ENCODE measurements at regions not wholly inside any gene's neighbourhood (a gene's known extent, or its start where the extent isn't known, plus 50 kb on each side); places are given as distances from the start of the nearest gene placed in this dataset.

DNA sequence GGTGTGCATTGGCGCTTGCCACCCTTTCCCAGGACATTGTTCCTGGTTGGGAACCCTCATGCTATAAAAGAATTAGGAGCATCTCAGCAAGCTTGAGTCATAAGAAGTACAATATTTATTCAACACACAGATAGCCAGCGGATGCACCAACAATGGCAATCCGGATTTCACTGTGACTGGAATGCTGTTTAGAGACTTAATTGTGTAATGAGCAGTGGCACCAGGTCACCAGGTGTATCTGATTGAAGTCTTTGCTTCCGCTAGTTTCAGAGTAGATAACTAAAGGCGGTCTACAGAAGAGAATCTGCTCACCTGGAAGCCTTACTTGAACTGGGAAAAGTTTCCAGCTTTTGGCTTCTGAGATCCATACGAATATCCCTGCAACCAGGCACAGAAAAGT lies 772.3 kb upstream of the GHITM start:
- no peak overlapping the region for H3K27ac ChIP-seq (ENCODE audit: low read depth in 1 of 2, low read length in 2 of 2)

GRCh38 chr10:83371696-83372490 lies 767.4 kb upstream of the GHITM start:
- Mint-ChIP-seq H3K36me3 (no peaks in the 10 kb centered on the region), H3K27ac (no peak overlapping the region), H3K9me3 (peaks cover 0 to 1% (median 0%) of the 10 kb centered on the region in 7 donors), H3K27me3 (ENCODE audit: low read depth in 3 of 3) (no peaks in the 10 kb centered on the region), H3K4me3 (no peak overlapping the region), H3K4me1 (no peaks in the 10 kb centered on the region)
- no peaks in the 10 kb centered on the region for H3K4me1 ChIP-seq (ENCODE audit: control insufficient read depth in 1 of 2, insufficient read depth in 2 of 2, low read length in 2 of 2)
- no peak overlapping the region for H2AFZ ChIP-seq (ENCODE audit: insufficient read depth, low read depth, low read length, poor library complexity, severe bottlenecking)
- no peaks in the 10 kb centered on the region for H4K20me1 ChIP-seq (ENCODE audit: insufficient read depth, low read length)
- no peaks in the 10 kb centered on the region for H3K36me3 ChIP-seq (replicated peaks in 1 of 2; ENCODE audit: control insufficient read depth in 1 of 2, insufficient read depth in 2 of 2, low read length in 2 of 2)
- no peak for TF ChIP-seq CTCF (IDR thresholded peaks at IDR 0.05)
- H3K27me3 ChIP-seq (ENCODE audit: control insufficient read depth in 2 of 2, insufficient read depth in 2 of 2, low read length in 2 of 2), result no peaks in the 10 kb centered on the region
- H3K4me3 ChIP-seq (replicated peaks in 1 of 3; ENCODE audit: low read depth in 2 of 3, low read length in 3 of 3), result no peak overlapping the region
- no peak for DNase-seq
- intact Hi-C loops (cut with micrococcal nuclease), result no loop called here
- H3K9me3 ChIP-seq (replicated peaks in 1 of 2; ENCODE audit: control insufficient read depth in 1 of 2, insufficient read depth in 1 of 2, low read length in 2 of 2), result no peaks in the 10 kb centered on the region
- 86% methylated on average over 1 of the region's 4 CpGs for WGBS (ENCODE audit: insufficient coverage)
- no peak overlapping the region for H3K9ac ChIP-seq (ENCODE audit: insufficient read depth, low read length, poor library complexity, severe bottlenecking)
- H3K79me2 ChIP-seq (ENCODE audit: insufficient read depth, low read length), result no peaks in the 10 kb centered on the region
- no peak overlapping the region for H3K4me2 ChIP-seq (replicated peaks; ENCODE audit: extremely low read depth, low read length, poor library complexity, severe bottlenecking)
- H3K27ac ChIP-seq (ENCODE audit: low read depth in 1 of 2, low read length in 2 of 2), result no peak overlapping the region

More for the DNA sequence above, 772.3 kb upstream of the GHITM start:
- no peaks in the 10 kb centered on the region for H3K36me3 ChIP-seq (replicated peaks in 1 of 2; ENCODE audit: control insufficient read depth in 1 of 2, insufficient read depth in 2 of 2, low read length in 2 of 2)
- no peak overlapping the region for H3K4me3 ChIP-seq (replicated peaks in 1 of 3; ENCODE audit: low read depth in 2 of 3, low read length in 3 of 3)
- Mint-ChIP-seq H3K27me3 (ENCODE audit: low read depth in 3 of 3) (no peaks in the 10 kb centered on the region), H3K27ac (no peak overlapping the region), H3K4me1 (no peaks in the 10 kb centered on the region), H3K4me3 (no peak overlapping the region), H3K36me3 (no peaks in the 10 kb centered on the region), H3K9me3 (peaks cover 0 to 7% (median 2%) of the 10 kb centered on the region in 7 donors)
- TF ChIP-seq CTCF (IDR thresholded peaks at IDR 0.05), result no peak
- intact Hi-C loops (cut with micrococcal nuclease), result no loop called here
- WGBS (ENCODE audit: insufficient coverage), result 88% methylated on average over 4 of the region's 6 CpGs
- H3K27me3 ChIP-seq (ENCODE audit: control insufficient read depth in 2 of 2, insufficient read depth in 2 of 2, low read length in 2 of 2), result no peaks in the 10 kb centered on the region
- no peak overlapping the region for H2AFZ ChIP-seq (ENCODE audit: insufficient read depth, low read depth, low read length, poor library complexity, severe bottlenecking)
- no peak overlapping the region for H3K4me2 ChIP-seq (replicated peaks; ENCODE audit: extremely low read depth, low read length, poor library complexity, severe bottlenecking)
- H3K4me1 ChIP-seq (ENCODE audit: control insufficient read depth in 1 of 2, insufficient read depth in 2 of 2, low read length in 2 of 2), result no peaks in the 10 kb centered on the region
- H4K20me1 ChIP-seq (ENCODE audit: insufficient read depth, low read length), result no peaks in the 10 kb centered on the region
- H3K9ac ChIP-seq (ENCODE audit: insufficient read depth, low read length, poor library complexity, severe bottlenecking), result no peak overlapping the region
- DNase-seq, result no peak
- no peaks in the 10 kb centered on the region for H3K9me3 ChIP-seq (replicated peaks in 1 of 2; ENCODE audit: control insufficient read depth in 1 of 2, insufficient read depth in 1 of 2, low read length in 2 of 2)
- no peaks in the 10 kb centered on the region for H3K79me2 ChIP-seq (ENCODE audit: insufficient read depth, low read length)

All from CD14-positive monocyte (primary cell).